Ecto neural progenitor cell (in vitro differentiated cells): ENCODE measurements at regions not wholly inside any gene's neighbourhood (a gene's known extent, or its start where the extent isn't known, plus 50 kb on each side); places are given as distances from the start of the nearest gene placed in this dataset.

Source experiments
- DNase-seq: peaks from one replicate; pipeline ENCODE4 v3.0.0-alpha.2; 2018; ENCODE audit warnings: low spot score

GRCh38 chr4:43987331-43987944, 461.2 kb downstream of the KCTD8 start:
- DNase-seq = no peak

GRCh38 chr4:43990551-43990950, 458.1 kb downstream of the KCTD8 start:
- no peak for DNase-seq

GRCh38 chr4:43990963-43991362, 457.6 kb downstream of the KCTD8 start:
- DNase-seq = no peak

- DNase-seq = no peak
Observed at GRCh38 chr4:43992552-43992951, 456.1 kb downstream of the KCTD8 start.

GRCh38 chr4:43993196-43993902, 455.3 kb downstream of the KCTD8 start:
- DNase-seq = no peak

GRCh38 chr4:43999669-44000068, 448.9 kb downstream of the KCTD8 start:
- DNase-seq = no peak

DNA sequence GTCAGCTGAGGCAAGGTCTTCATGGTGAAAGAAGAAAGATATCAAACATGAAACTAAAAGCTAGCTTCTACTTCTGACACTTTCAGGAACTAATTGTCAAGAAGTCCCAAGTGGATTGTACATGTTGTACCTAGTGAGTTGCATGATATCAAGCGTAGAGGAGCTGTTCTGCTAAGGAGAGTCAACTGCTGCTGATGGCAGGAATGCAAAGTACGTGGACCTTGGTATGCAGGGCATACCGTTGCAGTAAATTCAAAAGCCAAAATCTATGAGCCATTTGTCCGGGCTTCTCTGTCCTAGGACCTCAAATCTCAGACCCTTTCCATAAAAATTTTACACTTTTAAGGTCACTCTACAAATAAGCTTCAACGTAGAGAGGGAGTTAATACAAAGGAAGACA, 446.2 kb downstream of the KCTD8 start:
- DNase-seq = no peak

GRCh38 chr4:44016570-44017421, 431.8 kb downstream of the KCTD8 start:
- DNase-seq = no peak

DNA sequence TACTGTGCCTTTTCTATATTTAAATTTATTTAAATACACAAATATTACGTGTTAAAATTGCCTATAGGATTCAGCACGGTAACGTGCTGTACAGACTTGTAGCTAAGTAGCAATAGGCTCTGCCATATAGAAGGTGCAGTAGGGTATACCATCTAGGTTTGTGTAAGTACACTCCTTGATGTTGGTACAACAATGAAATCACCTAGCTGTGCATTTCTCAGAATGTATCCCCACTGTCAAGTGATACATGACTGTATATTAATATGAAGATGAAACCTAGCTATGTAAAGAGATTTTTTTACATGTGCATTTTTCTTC, 431.2 kb downstream of the KCTD8 start:
- no peak for DNase-seq

GRCh38 chr4:44019721-44020120, 428.9 kb downstream of the KCTD8 start:
- no peak for DNase-seq

- no peak for DNase-seq
Observed at GRCh38 chr4:44025376-44026020, 423.1 kb downstream of the KCTD8 start.

GRCh38 chr4:44038811-44039210, 409.8 kb downstream of the KCTD8 start:
- DNase-seq = no peak

GRCh38 chr4:44046491-44046890, 402.1 kb downstream of the KCTD8 start:
- DNase-seq = no peak

GRCh38 chr4:44056721-44057151, 391.9 kb downstream of the KCTD8 start:
- DNase-seq = no peak

DNA sequence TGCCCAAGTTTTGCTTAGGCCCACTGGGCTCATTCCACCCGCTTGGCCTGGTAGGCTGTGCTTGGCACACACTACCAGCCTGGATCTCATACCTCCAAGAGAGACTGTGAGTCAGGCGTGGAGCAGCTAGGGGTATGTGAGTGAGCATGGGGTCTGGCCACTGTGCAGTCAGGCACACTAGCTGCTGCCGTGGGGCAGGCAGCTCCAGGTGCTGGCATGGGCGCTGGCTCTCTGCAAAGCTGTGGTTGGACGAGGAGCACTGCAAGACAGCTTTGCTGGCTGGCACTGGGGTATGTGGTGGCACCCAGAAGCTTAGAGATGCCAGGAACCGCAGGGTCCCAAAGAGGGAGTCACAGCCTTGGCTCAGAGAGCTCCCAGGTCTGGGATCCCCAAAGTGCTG, 377.8 kb downstream of the KCTD8 start:
- DNase-seq = no peak

DNA sequence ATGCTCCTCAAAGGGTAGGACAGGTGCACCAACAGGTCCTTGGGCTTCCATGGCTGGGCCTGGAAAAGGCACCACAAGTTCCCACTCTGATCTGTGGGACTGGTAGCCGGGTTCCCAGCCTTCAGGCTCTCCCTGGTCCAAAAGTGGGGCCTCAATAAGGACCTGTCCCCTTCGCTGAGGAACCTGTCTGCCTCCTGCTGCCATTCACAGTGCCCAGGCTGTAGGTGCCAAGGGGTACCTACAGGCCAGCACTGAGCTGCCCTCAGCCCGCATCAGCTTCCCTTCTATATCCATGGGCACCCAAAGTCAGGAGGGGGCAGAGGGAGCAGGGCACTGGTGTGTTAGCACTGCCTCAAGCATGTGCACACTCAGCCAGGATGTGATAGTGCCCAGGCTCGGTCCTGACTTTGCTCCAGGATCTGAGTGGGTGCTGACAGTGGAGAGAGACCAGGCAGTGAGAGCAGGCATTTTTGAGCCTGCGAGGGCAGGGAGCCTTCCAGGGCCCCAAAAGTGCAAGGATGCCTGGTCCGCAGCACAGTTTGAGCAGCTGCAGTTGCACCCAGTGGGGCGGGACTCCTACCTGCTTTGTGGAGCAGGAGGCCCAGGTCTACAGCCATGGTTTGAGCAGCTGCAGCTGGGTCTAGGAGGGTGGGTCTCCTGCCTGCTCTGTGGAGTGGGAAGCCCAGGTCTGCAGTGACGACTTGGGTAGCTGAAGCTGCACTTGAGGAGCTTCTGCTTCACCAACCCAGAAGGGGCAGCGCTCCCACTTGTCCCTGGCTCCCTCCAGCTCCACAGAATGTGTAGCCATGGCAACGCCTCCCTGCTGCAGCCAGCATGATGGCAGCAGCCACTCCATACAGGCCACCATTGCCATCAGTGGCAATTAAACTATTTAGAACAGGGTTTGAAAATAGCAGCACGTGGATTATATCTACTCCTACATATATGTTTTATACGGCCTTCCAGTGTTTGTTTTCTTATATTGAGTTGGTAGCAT, 376.4 kb downstream of the KCTD8 start:
- no peak for DNase-seq

- DNase-seq = no peak
Observed at GRCh38 chr4:44086753-44087152, 361.9 kb downstream of the KCTD8 start.

DNA sequence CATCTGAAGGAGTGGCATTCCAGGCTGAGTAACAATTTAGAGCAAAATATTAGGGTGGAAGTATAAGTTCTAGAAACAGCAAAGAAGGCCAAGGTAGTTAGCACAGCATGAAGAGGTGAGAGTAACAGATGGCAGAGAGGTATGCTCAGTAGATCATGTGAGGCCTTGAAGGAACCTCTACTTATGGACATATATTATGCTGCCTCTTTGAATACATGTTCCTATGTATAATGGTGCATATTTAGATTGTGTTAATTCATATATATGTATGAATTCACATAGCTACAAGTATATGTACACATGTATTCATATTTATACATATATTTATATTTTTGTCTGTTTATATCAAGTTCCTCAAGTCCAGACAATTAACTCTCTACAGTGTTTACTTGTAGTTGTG, 355.2 kb downstream of the KCTD8 start:
- DNase-seq = no peak

DNA sequence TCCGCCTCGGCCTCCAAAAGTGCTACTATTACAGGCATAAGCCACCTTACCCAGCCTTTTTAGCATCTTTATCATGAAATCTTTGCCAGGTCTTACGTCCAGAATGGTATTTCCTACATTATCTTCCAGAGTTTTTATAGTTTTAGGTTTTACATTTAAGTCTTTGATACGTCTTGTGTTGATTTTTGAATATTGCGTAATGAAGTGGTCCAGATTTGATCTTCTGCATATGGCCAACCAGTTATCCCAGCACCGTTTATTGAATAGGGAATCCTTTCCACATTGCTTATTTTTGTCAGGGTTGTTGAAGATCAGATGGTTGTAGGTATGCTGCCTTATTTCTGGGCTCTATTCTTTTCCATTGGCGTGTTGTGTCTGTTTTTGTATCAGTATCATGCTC, 349.6 kb downstream of the KCTD8 start:
- no peak for DNase-seq

DNA sequence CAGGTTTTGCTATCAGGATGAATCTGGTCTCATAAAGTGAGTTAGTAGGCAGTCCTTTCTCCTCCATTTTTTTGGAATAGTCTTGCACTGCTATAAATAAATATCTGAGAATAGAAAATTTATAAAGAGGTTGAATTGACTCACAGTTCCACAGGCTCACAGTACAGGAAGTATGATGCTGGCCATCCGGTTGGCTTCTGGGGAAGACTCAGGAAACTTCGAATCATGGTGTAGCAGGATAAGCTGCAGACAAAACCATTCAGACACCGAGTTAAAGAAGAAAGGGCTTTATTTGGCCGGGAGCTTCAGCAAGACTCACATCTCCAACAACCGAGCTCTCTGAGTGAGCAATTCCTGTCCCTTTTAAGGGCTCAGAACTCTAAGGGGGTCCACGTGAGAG, 348.2 kb downstream of the KCTD8 start:
- no peak for DNase-seq

- no peak for DNase-seq
Observed at GRCh38 chr4:44118971-44119680, 329.5 kb downstream of the KCTD8 start.
